NCI-H524 treated with DMSO at 0.1 percent for 48 hours (cell line): ENCODE measurements at regions not wholly inside any gene's neighbourhood (a gene's known extent, or its start where the extent isn't known, plus 50 kb on each side); places are given as distances from the start of the nearest gene placed in this dataset.

Source experiments
- DNase-seq: peaks from one replicate; lab custom pipeline; 2025; lab: John Stamatoyannopoulos, UW

DNA sequence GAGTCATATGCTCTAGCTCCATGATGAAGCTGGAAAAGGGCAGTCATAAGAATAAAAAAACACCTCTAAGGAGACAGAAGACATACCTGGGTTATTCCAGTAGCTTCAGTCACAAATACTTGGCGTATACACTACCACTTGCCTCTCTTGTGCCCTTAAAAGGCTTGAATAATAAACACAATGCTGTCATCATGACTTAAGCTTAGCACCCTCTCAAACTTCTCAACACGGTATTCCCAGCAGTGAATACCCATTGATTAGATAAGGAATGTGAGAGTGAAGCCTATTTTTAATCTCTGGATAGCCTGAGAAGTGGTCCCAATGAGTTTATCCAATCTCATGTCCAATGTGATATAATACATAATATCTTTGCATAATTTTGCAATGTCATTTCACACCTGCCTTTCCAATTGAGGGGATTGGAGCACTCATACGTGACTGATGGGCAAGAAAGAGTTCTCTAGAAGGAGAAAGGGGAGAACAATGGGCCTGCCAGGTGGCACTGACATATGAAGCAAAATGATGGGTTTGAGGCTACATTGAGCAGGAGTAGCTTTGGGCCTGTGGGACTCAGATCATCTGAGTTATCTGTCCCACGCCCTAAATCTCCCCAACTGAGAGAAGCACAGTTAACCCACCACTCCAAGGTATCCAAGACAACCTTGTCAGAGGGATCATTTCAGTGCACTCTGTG is 298.6 kb upstream of the DAB1 start:
- no peak for DNase-seq

- no peak for DNase-seq
Observed at GRCh38 chr1:57721001-57721400, 297.1 kb upstream of the DAB1 start.

- no peak for DNase-seq
Observed at GRCh38 chr1:57719274-57719673, 295.4 kb upstream of the DAB1 start.

- DNase-seq: no peak
Observed at GRCh38 chr1:57713501-57713900, 289.6 kb upstream of the DAB1 start.

DNA sequence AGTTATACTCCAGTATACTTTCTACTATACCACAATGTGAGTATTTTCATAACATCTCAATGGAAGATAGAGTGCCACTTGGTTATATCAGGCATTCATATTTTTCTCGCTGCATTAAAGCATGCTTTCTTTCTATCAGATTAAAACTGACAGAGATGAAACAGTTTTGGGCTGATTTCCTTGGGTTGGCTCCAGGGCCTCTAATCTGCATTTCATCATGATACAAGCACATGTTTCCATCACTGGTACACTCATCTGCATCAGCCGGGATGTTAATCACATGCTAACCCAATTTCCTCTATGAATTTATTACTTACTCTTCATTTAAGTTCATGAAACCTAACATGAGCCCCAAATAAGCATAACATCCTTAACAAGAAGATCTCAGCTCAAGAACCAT is 289.0 kb upstream of the DAB1 start:
- no peak for DNase-seq

DNA sequence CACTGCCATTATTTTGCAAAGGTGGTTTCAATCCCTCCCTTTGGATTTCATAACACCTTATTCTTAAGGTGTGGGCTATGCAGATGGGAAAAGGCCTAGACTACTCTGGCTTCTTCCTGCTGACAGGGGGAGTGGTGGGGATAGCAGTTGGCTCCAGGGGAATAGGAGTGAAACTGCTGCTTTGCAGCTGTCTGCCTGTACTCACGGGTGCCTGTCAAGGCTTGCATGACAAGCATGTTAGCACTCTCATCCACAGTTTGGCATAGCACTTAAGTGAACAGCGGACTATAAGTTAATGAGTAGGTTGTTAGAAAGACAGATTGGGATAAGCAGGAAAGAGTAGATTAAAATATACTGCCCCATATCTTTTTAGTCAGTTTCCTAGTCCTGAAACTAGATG is 287.5 kb upstream of the DAB1 start:
- DNase-seq: peak; percentile 64

GRCh38 chr1:57707631-57708030 is 283.8 kb upstream of the DAB1 start:
- no peak for DNase-seq

GRCh38 chr1:57704811-57705210 is 281.0 kb upstream of the DAB1 start:
- DNase-seq: no peak

- no peak for DNase-seq
Observed at GRCh38 chr1:57704231-57704630, 280.4 kb upstream of the DAB1 start.

GRCh38 chr1:57696904-57697303 is 273.0 kb upstream of the DAB1 start:
- DNase-seq: no peak

- DNase-seq: no peak
Observed at GRCh38 chr1:57696043-57696442, 272.2 kb upstream of the DAB1 start.

DNA sequence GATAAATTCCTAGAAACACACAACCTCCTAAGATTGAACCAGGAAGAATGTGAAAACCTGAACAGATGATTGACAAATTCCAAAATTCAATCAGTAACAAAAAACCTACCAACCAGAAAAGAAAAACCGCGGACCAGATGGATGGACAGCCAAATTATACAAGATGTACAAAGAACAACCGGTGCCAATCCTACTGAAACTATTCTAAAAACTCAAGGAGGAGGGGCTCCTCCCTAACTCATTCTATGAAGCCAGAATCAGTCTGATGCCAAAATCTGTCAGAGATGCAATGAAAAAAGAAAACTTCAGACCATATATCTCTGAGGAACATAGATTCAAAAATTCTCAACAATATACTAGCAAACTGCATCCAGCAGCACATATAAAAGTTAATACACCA is 262.4 kb upstream of the DAB1 start:
- DNase-seq: no peak

GRCh38 chr1:57683037-57683942 is 259.4 kb upstream of the DAB1 start:
- no peak for DNase-seq

DNA sequence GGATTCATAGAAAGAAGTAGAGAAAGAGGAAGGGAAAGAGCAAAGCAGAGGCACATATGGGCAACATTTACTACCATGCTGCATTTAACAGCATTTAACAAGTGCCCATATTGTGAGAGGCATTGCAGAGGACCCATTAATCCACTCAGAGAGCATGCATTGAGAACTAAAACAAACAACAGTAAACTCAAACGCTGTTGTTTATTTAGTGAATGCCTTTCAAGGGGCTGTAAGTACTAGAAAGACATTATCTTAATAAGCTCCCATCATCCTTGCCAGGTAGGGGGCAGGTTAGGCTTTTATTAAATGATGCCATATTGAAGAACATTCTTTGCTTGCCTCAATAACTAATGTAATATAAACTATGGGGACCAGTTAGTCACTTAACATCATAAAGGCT is 254.3 kb upstream of the DAB1 start:
- DNase-seq: peak; percentile 16

- no peak for DNase-seq
Observed at GRCh38 chr1:57675776-57676175, 251.9 kb upstream of the DAB1 start.

GRCh38 chr1:57674801-57675200 is 250.9 kb upstream of the DAB1 start:
- DNase-seq: no peak

DNA sequence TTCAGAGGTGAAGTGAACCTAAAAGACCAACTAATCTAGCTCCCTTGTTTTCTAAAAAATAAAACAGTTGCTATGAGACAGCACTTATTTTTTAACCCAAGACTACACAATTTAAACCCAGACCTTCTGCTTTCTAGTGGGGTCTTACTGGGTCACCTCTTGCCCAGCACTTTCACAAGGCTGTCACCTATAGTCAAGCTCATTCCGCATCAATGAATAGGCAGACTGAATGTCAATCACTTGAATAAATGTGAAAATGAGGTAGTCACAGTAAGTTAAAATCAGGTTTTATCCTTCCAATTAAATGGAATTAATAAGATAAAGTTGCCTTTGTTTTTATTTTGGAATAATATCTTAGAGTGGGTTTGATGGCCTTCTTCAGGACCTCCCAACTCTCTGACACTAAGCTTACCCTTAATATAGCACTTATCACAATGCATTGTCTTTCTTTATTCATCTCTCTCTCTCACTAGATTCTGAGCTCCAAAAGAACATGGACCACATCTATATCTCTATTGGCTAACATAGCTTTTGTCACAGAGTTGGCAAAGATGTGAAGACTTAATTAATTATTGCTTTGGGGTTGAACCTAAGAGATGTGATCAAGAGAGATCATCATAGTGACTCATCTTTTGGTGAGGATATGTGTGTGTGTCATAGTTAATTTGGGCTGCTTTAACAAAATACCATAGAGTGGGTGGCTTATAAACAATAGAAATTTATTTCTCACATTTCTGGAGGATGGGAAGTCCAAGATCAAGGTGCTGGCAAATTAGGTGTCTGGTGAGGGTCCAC is 248.7 kb upstream of the DAB1 start:
- DNase-seq: no peak

GRCh38 chr1:57671750-57672149 is 247.9 kb upstream of the DAB1 start:
- no peak for DNase-seq

GRCh38 chr1:57659804-57660203 is 235.9 kb upstream of the DAB1 start:
- no peak for DNase-seq

- no peak for DNase-seq
Observed at GRCh38 chr1:57655161-57655560, 231.3 kb upstream of the DAB1 start.

DNA sequence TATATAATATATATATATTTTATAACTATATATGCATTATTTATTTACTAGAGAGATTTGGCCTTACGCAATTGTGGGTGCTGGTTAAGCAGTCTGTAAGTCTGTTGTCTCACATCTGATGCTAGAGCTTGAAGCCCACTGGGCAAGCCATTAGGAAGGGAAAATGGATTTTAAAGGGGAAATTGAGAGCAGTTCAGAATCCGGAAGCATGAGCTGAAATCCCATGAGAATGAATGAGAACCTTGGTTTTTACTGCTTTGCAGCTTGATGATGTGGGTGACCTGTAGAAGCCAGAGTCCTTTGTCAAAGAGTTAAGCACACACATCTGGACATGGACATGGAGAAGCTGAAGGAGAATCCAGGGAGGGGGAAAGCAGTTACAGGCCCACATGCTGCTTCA is 220.8 kb upstream of the DAB1 start:
- no peak for DNase-seq

DNA sequence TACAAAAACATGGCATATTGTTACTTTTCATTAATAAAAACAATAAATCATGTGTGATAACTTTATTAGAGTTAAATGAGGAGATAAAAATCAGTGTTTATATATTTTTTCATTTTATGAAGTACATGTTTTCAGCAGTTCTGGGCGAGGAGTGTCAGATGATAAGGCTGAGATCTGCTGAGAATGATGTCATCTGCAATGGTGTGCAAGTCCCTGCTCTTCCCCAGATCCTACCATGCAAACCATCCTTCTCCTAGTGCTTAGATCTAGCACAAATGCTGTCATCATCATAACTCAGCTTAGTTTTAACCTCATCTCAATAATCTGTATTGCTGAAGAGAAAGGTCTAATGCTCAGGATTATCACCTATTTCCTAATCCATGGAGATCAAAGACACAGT is 214.4 kb upstream of the DAB1 start:
- no peak for DNase-seq

- DNase-seq: no peak
Observed at GRCh38 chr1:57637155-57637554, 213.3 kb upstream of the DAB1 start.
